ENCODE measurements at regions not wholly inside any gene's neighbourhood (a gene's known extent, or its start where the extent isn't known, plus 50 kb on each side); places are given as distances from the start of the nearest gene placed in this dataset.

DNA sequence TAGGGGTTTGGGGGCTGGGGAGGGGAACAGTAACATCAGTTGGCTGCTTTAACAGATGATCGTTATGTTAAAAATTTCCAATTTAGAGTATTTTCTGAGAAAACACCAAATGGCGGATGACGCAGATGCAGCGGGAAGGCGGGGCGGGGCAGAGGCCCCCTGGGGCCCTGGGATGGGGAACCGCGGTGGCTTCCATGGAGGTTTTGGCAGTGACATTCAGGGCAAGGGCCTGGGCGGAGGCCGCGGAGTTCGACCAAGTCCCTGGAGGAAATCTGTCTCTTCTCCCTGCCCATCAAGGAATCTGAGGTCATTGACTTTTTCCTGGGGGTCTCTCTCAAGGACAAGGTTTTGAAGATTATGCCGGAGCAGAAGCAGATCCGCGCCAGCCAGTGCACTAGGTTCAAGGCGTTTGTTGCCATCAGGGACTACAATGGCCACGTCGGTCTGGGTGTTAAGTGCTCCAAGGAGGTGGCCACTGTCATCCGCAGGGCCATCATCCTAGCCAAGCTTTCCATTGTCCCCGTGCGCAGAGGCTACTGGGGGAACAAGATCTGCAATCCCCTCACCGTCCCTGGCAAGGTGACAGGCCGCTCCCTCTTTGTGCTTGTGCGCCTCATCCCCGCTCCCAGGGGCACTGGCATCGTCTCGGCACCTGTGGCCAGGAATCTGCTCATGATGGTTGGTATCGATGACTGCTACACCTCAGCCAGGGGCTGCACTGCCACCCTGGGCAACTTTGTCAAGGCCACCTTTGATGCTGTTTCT lies 310.2 kb downstream of the PTPRC start:
- in situ Hi-C loops (cut with MboI): no loop called here
- no peak for FAIRE-seq
- TF ChIP-seq ZNF217 (IDR thresholded peaks at IDR 0.05): no peak
- no peak for TF ChIP-seq IRF4 (IDR thresholded peaks at IDR 0.05; ENCODE audit: low read depth, low read length)
- no peak for TF ChIP-seq CHD1 (IDR thresholded peaks at IDR 0.05; ENCODE audit: low read depth, low read length)
- no peak for TF ChIP-seq POU2F2 (IDR thresholded peaks at IDR 0.05; ENCODE audit: borderline replicate concordance, low read depth, low read length)
- no peak for TF ChIP-seq CBX5 (IDR thresholded peaks at IDR 0.05; ENCODE audit: low read depth)
- TF ChIP-seq, protein P1, sequence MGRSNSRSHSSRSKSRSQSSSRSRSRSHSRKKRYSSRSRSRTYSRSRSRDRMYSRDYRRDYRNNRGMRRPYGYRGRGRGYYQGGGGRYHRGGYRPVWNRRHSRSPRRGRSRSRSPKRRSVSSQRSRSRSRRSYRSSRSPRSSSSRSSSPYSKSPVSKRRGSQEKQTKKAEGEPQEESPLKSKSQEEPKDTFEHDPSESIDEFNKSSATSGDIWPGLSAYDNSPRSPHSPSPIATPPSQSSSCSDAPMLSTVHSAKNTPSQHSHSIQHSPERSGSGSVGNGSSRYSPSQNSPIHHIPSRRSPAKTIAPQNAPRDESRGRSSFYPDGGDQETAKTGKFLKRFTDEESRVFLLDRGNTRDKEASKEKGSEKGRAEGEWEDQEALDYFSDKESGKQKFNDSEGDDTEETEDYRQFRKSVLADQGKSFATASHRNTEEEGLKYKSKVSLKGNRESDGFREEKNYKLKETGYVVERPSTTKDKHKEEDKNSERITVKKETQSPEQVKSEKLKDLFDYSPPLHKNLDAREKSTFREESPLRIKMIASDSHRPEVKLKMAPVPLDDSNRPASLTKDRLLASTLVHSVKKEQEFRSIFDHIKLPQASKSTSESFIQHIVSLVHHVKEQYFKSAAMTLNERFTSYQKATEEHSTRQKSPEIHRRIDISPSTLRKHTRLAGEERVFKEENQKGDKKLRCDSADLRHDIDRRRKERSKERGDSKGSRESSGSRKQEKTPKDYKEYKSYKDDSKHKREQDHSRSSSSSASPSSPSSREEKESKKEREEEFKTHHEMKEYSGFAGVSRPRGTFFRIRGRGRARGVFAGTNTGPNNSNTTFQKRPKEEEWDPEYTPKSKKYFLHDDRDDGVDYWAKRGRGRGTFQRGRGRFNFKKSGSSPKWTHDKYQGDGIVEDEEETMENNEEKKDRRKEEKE (IDR thresholded peaks at IDR 0.05): no peak
- TF ChIP-seq, protein P2, sequence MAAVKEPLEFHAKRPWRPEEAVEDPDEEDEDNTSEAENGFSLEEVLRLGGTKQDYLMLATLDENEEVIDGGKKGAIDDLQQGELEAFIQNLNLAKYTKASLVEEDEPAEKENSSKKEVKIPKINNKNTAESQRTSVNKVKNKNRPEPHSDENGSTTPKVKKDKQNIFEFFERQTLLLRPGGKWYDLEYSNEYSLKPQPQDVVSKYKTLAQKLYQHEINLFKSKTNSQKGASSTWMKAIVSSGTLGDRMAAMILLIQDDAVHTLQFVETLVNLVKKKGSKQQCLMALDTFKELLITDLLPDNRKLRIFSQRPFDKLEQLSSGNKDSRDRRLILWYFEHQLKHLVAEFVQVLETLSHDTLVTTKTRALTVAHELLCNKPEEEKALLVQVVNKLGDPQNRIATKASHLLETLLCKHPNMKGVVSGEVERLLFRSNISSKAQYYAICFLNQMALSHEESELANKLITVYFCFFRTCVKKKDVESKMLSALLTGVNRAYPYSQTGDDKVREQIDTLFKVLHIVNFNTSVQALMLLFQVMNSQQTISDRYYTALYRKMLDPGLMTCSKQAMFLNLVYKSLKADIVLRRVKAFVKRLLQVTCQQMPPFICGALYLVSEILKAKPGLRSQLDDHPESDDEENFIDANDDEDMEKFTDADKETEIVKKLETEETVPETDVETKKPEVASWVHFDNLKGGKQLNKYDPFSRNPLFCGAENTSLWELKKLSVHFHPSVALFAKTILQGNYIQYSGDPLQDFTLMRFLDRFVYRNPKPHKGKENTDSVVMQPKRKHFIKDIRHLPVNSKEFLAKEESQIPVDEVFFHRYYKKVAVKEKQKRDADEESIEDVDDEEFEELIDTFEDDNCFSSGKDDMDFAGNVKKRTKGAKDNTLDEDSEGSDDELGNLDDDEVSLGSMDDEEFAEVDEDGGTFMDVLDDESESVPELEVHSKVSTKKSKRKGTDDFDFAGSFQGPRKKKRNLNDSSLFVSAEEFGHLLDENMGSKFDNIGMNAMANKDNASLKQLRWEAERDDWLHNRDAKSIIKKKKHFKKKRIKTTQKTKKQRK (IDR thresholded peaks at IDR 0.05; ENCODE audit: low read depth, low read length): no peak
- TF ChIP-seq RUNX3 (IDR thresholded peaks at IDR 0.05; ENCODE audit: low read length): no peak
- TF ChIP-seq SP1 (IDR thresholded peaks at IDR 0.05; ENCODE audit: low read depth, low read length): no peak
- no peak for TF ChIP-seq HDGF (IDR thresholded peaks at IDR 0.05)
- TF ChIP-seq, protein P3, sequence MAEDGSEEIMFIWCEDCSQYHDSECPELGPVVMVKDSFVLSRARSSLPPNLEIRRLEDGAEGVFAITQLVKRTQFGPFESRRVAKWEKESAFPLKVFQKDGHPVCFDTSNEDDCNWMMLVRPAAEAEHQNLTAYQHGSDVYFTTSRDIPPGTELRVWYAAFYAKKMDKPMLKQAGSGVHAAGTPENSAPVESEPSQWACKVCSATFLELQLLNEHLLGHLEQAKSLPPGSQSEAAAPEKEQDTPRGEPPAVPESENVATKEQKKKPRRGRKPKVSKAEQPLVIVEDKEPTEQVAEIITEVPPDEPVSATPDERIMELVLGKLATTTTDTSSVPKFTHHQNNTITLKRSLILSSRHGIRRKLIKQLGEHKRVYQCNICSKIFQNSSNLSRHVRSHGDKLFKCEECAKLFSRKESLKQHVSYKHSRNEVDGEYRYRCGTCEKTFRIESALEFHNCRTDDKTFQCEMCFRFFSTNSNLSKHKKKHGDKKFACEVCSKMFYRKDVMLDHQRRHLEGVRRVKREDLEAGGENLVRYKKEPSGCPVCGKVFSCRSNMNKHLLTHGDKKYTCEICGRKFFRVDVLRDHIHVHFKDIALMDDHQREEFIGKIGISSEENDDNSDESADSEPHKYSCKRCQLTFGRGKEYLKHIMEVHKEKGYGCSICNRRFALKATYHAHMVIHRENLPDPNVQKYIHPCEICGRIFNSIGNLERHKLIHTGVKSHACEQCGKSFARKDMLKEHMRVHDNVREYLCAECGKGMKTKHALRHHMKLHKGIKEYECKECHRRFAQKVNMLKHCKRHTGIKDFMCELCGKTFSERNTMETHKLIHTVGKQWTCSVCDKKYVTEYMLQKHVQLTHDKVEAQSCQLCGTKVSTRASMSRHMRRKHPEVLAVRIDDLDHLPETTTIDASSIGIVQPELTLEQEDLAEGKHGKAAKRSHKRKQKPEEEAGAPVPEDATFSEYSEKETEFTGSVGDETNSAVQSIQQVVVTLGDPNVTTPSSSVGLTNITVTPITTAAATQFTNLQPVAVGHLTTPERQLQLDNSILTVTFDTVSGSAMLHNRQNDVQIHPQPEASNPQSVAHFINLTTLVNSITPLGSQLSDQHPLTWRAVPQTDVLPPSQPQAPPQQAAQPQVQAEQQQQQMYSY (CRISPR knock-in tag; IDR thresholded peaks at IDR 0.05): no peak
- no peak for TF ChIP-seq SUZ12 (IDR thresholded peaks at IDR 0.05; ENCODE audit: unreplicated experiment)
- no peak for TF ChIP-seq YY1 (IDR thresholded peaks at IDR 0.05; ENCODE audit: low read depth, low read length)
- TF ChIP-seq HCFC1 (IDR thresholded peaks at IDR 0.05; ENCODE audit: low read length): no peak

More for the DNA sequence above, 310.2 kb downstream of the PTPRC start:
- intact Hi-C loops (cut with micrococcal nuclease; ENCODE audit: unreplicated experiment): no loop called here
- ChIA-PET CTCF (interaction anchor here (0.6 kb wide), 1 partner anchor 47 kb away, joined by 4 read pairs; no protein-coding TSS in a partner anchor), RAD21 (ENCODE audit: unreplicated experiment) (interaction anchor here (0.7 kb wide), 1 partner anchor 12 kb away, joined by 3 read pairs; no protein-coding TSS in a partner anchor), SMC1A (ENCODE audit: uncharacterized antibody, unreplicated experiment) (no interaction called here), POLR2A (no interaction called here)
- ATAC-seq (no peak), DNase-seq (ENCODE audit: low read depth, low spot score) (no peak)
- Histone ChIP-seq H3K9me3 (replicated peaks; ENCODE audit: control insufficient read depth, insufficient read depth, low read length) (no peaks in the 10 kb centered on the region; the same call in 2 of the 3 replicates), H3K4me3 (no peak overlapping the region), H2AFZ (ENCODE audit: control insufficient read depth, low read depth, low read length) (no peak overlapping the region), H3K27me3 (replicated peaks in 1 of 2; ENCODE audit: control insufficient read depth in 2 of 2, insufficient read depth in 2 of 2, low read length in 1 of 2) (no peaks in the 10 kb centered on the region), H3K36me3 (ENCODE audit: control insufficient read depth in 2 of 2, insufficient read depth in 2 of 2, low read length in 1 of 2) (no peaks in the 10 kb centered on the region), H3K27ac (ENCODE audit: control insufficient read depth, insufficient read depth) (no peak overlapping the region), H4K20me1 (ENCODE audit: control insufficient read depth, insufficient read depth) (no peaks in the 10 kb centered on the region), H3K4me2 (ENCODE audit: control insufficient read depth, insufficient read depth) (no peak overlapping the region), H3K9ac (ENCODE audit: control insufficient read depth, insufficient read depth, low read length) (no peak overlapping the region), H3K4me1 (ENCODE audit: control insufficient read depth, insufficient read depth, low read length) (no peaks in the 10 kb centered on the region), H3K79me2 (ENCODE audit: control insufficient read depth, insufficient read depth, low read length) (no peaks in the 10 kb centered on the region)
- no TSS peak for BruUV-seq (replicated peaks)
- 71% methylated on average over 28 of the region's 28 CpGs for WGBS (ENCODE audit: insufficient coverage, insufficient replicate concordance, low lambda C conversion rate, missing lambda C conversion rate)
